KMS-11 (cell line): ENCODE measurements at regions not wholly inside any gene's neighbourhood (a gene's known extent, or its start where the extent isn't known, plus 50 kb on each side); places are given as distances from the start of the nearest gene placed in this dataset.

Experiments used
- H2AFZ ChIP-seq: fragments of 200-600 bp; sonication (generic); 2 replicates; pipeline ENCODE4 v1.6.1; 2016; ENCODE audit warnings: antibody characterized with exemption, mixed run types, low read depth
- H3K27ac ChIP-seq: fragments of 200-600 bp; sonication (generic); 2 replicates; pipeline ENCODE4 v1.6.1; 2016; ENCODE audit warnings: mild to moderate bottlenecking, mixed run types
- H3K27me3 ChIP-seq: fragments of 200-600 bp; sonication (generic); 2 replicates; pipeline ENCODE4 v1.6.1; 2017; ENCODE audit warnings: mild to moderate bottlenecking, low read depth, mixed run types, moderate library complexity; ENCODE audit not compliant: insufficient read depth
- H3K36me3 ChIP-seq: fragments of 200-600 bp; sonication (generic); 2 replicates; pipeline ENCODE4 v1.6.1; 2017; ENCODE audit warnings: mild to moderate bottlenecking, mixed run types; ENCODE audit not compliant: insufficient read depth
- H3K4me1 ChIP-seq: fragments of 200-600 bp; sonication (generic); 2 replicates; pipeline ENCODE4 v1.6.1; 2016; ENCODE audit warnings: mild to moderate bottlenecking, low read depth, mixed run types; ENCODE audit not compliant: poor library complexity, severe bottlenecking
- H3K4me2 ChIP-seq: fragments of 200-600 bp; sonication (generic); 2 replicates; pipeline ENCODE4 v1.7.0; 2016; ENCODE audit warnings: mild to moderate bottlenecking, mixed run types
- H3K4me3 ChIP-seq: fragments of 200-600 bp; sonication (generic); IDR thresholded peaks from 2 replicates; pipeline ENCODE4 v1.6.1; 2017; ENCODE audit warnings: low read depth, low read length, mixed read lengths; ENCODE audit not compliant: insufficient read depth
- H3K79me2 ChIP-seq: fragments of 200-600 bp; sonication (generic); 2 replicates; pipeline ENCODE4 v1.6.1; 2016; ENCODE audit warnings: low read depth, mixed run types; ENCODE audit not compliant: insufficient read depth
- H3K9ac ChIP-seq: fragments of 200-600 bp; sonication (generic); 2 replicates; pipeline ENCODE4 v1.6.1; 2016; ENCODE audit warnings: mild to moderate bottlenecking, mixed run types
- H4K20me1 ChIP-seq: fragments of 200-600 bp; sonication (generic); 2 replicates; pipeline ENCODE4 v1.6.1; 2016; ENCODE audit warnings: mild to moderate bottlenecking, mixed run types; ENCODE audit not compliant: insufficient read depth
- CTCF ChIP-seq: fragments of 200-600 bp; sonication (generic); conservative IDR thresholded peaks from 2 replicates; pipeline ENCODE4 v1.6.1; 2017; ENCODE audit warnings: low read depth, mild to moderate bottlenecking, antibody characterized with exemption, low read length, moderate library complexity, mixed read lengths

- TF ChIP-seq CTCF = no peak
- H3K4me3 ChIP-seq = no peak overlapping the region
- no peak overlapping the region for H3K9ac ChIP-seq
- H3K4me2 ChIP-seq = no peak overlapping the region
- H3K4me1 ChIP-seq = no peaks in the 10 kb centered on the region
- H3K27me3 ChIP-seq = no peaks in the 10 kb centered on the region
- H3K27ac ChIP-seq = no peak overlapping the region
- H4K20me1 ChIP-seq = no peaks in the 10 kb centered on the region
- H3K79me2 ChIP-seq = no peaks in the 10 kb centered on the region
- H3K36me3 ChIP-seq = no peaks in the 10 kb centered on the region
- H2AFZ ChIP-seq = no peak overlapping the region
Measured at GRCh38 chr20:51156041-51156982, 133.4 kb upstream of the KCNG1 start.

GRCh38 chr20:51154708-51155690 is 132.1 kb upstream of the KCNG1 start:
- Histone ChIP-seq H3K9ac (no peak overlapping the region), H3K4me3 (no peak overlapping the region), H3K4me2 (no peak overlapping the region), H2AFZ (no peak overlapping the region), H3K36me3 (no peaks in the 10 kb centered on the region), H4K20me1 (no peaks in the 10 kb centered on the region), H3K27me3 (no peaks in the 10 kb centered on the region), H3K27ac (no peak overlapping the region), H3K4me1 (no peaks in the 10 kb centered on the region), H3K79me2 (no peaks in the 10 kb centered on the region)
- no peak for TF ChIP-seq CTCF

DNA sequence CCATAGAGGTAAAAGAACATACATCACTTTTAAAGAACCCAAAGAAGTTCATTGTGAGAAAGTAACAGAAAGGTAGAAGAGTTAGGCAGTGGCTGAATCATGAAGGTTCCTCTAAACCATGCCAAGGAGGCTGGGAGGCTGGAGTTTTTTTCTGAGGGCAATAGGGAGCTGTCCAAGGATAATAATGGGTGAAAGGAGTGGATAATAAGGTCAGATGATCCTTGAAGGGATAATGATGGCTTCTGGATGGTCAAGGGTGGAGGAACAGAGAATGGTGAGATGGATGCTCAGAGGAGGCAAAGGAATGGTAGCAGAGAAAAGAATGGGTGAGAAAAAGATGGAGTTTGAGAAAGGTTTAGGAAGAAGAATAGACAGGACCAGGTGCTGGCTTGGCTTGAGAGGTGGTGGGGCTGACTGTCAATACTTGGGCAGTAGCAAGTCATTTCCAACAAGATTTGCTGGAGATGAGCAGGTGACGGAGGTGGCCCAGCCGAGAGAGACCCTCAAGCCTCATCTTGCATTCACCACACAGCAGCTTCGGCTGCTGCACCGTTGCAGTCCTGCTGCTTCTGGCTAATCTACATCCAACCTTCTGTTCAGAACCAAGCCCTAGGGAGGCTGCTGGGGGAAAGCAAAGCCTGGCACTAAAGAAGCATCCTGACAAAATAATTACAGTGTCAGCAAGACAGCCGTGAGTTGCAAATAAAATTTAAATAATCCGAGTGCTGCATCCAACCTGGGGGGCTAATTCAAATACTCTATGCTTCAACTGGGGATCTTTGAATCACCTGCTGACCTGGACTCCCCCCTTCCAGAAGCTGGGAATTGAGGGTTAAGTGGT is 131.2 kb upstream of the KCNG1 start:
- H4K20me1 ChIP-seq = no peaks in the 10 kb centered on the region
- H3K4me1 ChIP-seq = no peaks in the 10 kb centered on the region
- no peak overlapping the region for H2AFZ ChIP-seq
- no peak overlapping the region for H3K9ac ChIP-seq
- no peaks in the 10 kb centered on the region for H3K36me3 ChIP-seq
- no peak overlapping the region for H3K4me3 ChIP-seq
- no peaks in the 10 kb centered on the region for H3K79me2 ChIP-seq
- no peak for TF ChIP-seq CTCF
- no peak overlapping the region for H3K27ac ChIP-seq
- H3K27me3 ChIP-seq = no peaks in the 10 kb centered on the region
- H3K4me2 ChIP-seq = no peak overlapping the region

DNA sequence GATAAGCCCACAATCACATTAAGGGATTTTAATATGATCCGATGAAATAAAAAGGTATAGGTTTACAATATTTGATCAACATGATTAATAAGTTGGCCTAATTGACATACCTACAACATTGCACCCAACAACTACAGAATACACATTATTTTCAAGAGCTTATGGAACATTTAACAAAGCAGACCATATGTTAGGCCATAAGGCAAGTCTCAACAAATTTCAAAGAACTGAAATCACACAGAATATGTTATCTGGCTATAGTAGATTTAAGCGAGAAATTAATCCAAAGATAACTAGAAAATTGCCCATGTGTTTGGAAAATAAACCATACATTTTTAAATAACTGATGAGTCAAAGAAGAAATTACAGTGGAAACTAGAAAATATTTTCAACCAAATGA is 126.0 kb upstream of the KCNG1 start:
- Histone ChIP-seq H3K4me1 (no peaks in the 10 kb centered on the region), H4K20me1 (no peaks in the 10 kb centered on the region), H3K9ac (no peak overlapping the region), H3K79me2 (no peaks in the 10 kb centered on the region), H2AFZ (no peak overlapping the region), H3K27ac (no peak overlapping the region), H3K27me3 (no peaks in the 10 kb centered on the region), H3K4me2 (no peak overlapping the region), H3K4me3 (no peak overlapping the region), H3K36me3 (no peaks in the 10 kb centered on the region)
- no peak for TF ChIP-seq CTCF
